Mucosa of rectum (tissue), 2 donors: ENCODE measurements at regions not wholly inside any gene's neighbourhood (a gene's known extent, or its start where the extent isn't known, plus 50 kb on each side); places are given as distances from the start of the nearest gene placed in this dataset.

Experiments
- H3K27ac ChIP-seq, 2 donors: one replicate each; pipeline ENCODE4 v1.7.0; 2013; ENCODE audit warnings: inconsistent platforms in 2 of 2, low read depth in 2 of 2, low read length in 2 of 2
- H3K27me3 ChIP-seq, 2 donors: one replicate each; pipeline ENCODE4 v1.7.0; 2013; ENCODE audit warnings: low read length in 2 of 2; ENCODE audit not compliant: control insufficient read depth in 2 of 2, insufficient read depth in 2 of 2
- H3K36me3 ChIP-seq, 2 donors: one replicate each; pipeline ENCODE4 v1.7.0; 2013; ENCODE audit warnings: low read length in 2 of 2; ENCODE audit not compliant: control insufficient read depth in 2 of 2, insufficient read depth in 2 of 2
- H3K4me1 ChIP-seq, 2 donors: one replicate each; pipeline ENCODE4 v1.7.0; 2013; ENCODE audit warnings: low read length in 2 of 2, mild to moderate bottlenecking in 1 of 2; ENCODE audit not compliant: control insufficient read depth in 2 of 2, insufficient read depth in 2 of 2
- H3K4me3 ChIP-seq, 2 donors: one replicate each; pipeline ENCODE4 v1.7.0; 2013; ENCODE audit warnings: low read length in 2 of 2
- H3K9ac ChIP-seq, 2 donors: one replicate each; pipeline ENCODE4 v1.7.0; 2013; ENCODE audit warnings: low read length in 2 of 2, low read depth in 1 of 2, mild to moderate bottlenecking in 1 of 2
- H3K9me3 ChIP-seq, 2 donors: one replicate each; pipeline ENCODE4 v1.7.0; 2013; ENCODE audit warnings: low read length in 2 of 2; ENCODE audit not compliant: control insufficient read depth in 2 of 2
- donor health status: healthy.
- donor health status: Normal muscosa, but diverticular disease.

- Histone ChIP-seq H3K9me3 (no peaks in the 10 kb centered on the region), H3K4me1 (no peaks in the 10 kb centered on the region), H3K36me3 (no peaks in the 10 kb centered on the region), H3K9ac (no peak overlapping the region), H3K27ac (no peak overlapping the region), H3K4me3 (no peak overlapping the region), H3K27me3 (no peaks in the 10 kb centered on the region)
Measured at GRCh38 chr2:204255526-204255925, 289.7 kb upstream of the PARD3B start.

DNA sequence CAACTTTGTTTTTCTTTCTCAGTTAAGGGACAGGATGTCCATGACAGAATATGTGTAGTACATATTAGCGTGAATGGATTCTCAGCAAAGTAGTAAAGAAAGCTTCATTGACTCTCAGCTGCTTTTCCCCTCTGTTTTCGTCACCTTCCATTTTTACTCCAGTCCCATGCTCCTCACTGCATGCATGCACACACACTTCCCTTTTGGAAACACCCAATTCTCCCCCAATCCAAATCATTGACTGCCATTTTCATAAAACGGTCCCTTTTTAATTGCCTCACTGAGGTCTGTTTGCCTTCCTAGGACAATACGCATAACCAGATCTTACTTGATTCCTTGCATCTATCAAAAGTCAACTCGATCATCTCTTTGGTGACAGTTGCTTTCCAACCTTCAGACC, 287.5 kb upstream of the PARD3B start:
- Histone ChIP-seq H3K27me3 (no peaks in the 10 kb centered on the region), H3K36me3 (no peaks in the 10 kb centered on the region), H3K4me3 (no peak overlapping the region), H3K4me1 (no peaks in the 10 kb centered on the region), H3K9ac (no peak overlapping the region), H3K9me3 (no peaks in the 10 kb centered on the region), H3K27ac (no peak overlapping the region)

GRCh38 chr2:204258890-204259289, 286.4 kb upstream of the PARD3B start:
- H3K9ac ChIP-seq: no peak overlapping the region

GRCh38 chr2:204260162-204260877, 285.0 kb upstream of the PARD3B start:
- H3K9ac ChIP-seq: no peak overlapping the region
- H3K9me3 ChIP-seq: no peaks in the 10 kb centered on the region
- H3K27me3 ChIP-seq: no peaks in the 10 kb centered on the region
- H3K27ac ChIP-seq: no peak overlapping the region
- H3K4me1 ChIP-seq: no peaks in the 10 kb centered on the region
- no peak overlapping the region for H3K4me3 ChIP-seq
- H3K36me3 ChIP-seq: no peaks in the 10 kb centered on the region

More at GRCh38 chr2:204258890-204259289, 286.4 kb upstream of the PARD3B start:
- no peak overlapping the region for H3K27ac ChIP-seq
- H3K4me3 ChIP-seq: no peak overlapping the region
- no peaks in the 10 kb centered on the region for H3K9me3 ChIP-seq
- no peaks in the 10 kb centered on the region for H3K36me3 ChIP-seq
- H3K4me1 ChIP-seq: no peaks in the 10 kb centered on the region
- no peaks in the 10 kb centered on the region for H3K27me3 ChIP-seq

DNA sequence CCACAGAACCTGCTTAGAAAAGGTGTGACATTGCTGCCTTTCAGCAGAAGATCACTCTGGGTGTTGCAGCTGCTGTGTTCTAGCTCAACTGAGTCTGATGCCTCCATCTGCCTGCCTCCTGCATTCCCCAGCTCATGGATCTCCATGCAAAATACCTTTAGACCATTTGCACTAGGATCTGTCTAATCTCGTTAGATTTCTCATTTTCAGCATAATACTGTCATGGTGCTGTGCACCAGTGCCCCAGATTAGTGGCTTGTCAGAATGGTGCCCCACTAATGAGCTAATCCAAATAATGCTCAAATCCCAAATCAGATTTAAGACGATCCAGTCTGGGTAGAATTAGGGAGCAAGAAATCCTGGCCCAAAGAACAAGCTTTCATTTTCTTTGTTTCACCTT, 284.4 kb upstream of the PARD3B start:
- no peak overlapping the region for H3K27ac ChIP-seq

DNA sequence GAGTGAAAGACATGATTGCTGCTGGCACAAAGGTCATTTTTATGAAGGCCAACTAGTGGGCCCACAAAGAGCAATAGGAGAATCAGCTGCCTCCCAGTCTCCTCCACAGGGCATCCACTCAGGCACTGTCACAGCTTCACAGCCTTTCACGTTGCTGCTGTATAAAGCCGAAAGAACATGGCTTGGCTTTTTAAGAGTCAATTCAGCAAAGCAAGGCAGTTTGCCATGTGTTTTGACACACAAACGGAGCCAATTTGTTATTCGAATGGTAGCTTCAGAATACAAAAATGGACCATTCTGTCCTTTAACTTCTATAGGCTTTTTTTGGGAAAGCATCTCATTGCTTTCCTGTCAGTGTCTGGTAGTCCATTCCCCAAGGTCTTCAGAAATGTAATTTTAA, 283.4 kb upstream of the PARD3B start:
- Histone ChIP-seq H3K9ac (no peak overlapping the region), H3K27me3 (no peaks in the 10 kb centered on the region), H3K4me3 (no peak overlapping the region), H3K27ac (no peak overlapping the region), H3K4me1 (no peaks in the 10 kb centered on the region), H3K9me3 (no peaks in the 10 kb centered on the region), H3K36me3 (no peaks in the 10 kb centered on the region)

More for the DNA sequence above, 284.4 kb upstream of the PARD3B start:
- H3K9me3 ChIP-seq: no peaks in the 10 kb centered on the region
- no peaks in the 10 kb centered on the region for H3K36me3 ChIP-seq
- H3K4me1 ChIP-seq: no peaks in the 10 kb centered on the region
- H3K27me3 ChIP-seq: no peaks in the 10 kb centered on the region
- no peak overlapping the region for H3K4me3 ChIP-seq
- no peak overlapping the region for H3K9ac ChIP-seq

GRCh38 chr2:204264085-204264553, 281.2 kb upstream of the PARD3B start:
- H3K4me1 ChIP-seq: no peaks in the 10 kb centered on the region

GRCh38 chr2:204264621-204265140, 280.6 kb upstream of the PARD3B start:
- Histone ChIP-seq H3K4me3 (no peak overlapping the region), H3K9me3 (no peaks in the 10 kb centered on the region), H3K27me3 (no peaks in the 10 kb centered on the region), H3K4me1 (no peaks in the 10 kb centered on the region), H3K27ac (no peak overlapping the region), H3K9ac (no peak overlapping the region), H3K36me3 (no peaks in the 10 kb centered on the region)

More at GRCh38 chr2:204264085-204264553, 281.2 kb upstream of the PARD3B start:
- Histone ChIP-seq H3K36me3 (no peaks in the 10 kb centered on the region), H3K9ac (no peak overlapping the region), H3K27me3 (no peaks in the 10 kb centered on the region), H3K4me3 (no peak overlapping the region), H3K27ac (no peak overlapping the region), H3K9me3 (no peaks in the 10 kb centered on the region)

DNA sequence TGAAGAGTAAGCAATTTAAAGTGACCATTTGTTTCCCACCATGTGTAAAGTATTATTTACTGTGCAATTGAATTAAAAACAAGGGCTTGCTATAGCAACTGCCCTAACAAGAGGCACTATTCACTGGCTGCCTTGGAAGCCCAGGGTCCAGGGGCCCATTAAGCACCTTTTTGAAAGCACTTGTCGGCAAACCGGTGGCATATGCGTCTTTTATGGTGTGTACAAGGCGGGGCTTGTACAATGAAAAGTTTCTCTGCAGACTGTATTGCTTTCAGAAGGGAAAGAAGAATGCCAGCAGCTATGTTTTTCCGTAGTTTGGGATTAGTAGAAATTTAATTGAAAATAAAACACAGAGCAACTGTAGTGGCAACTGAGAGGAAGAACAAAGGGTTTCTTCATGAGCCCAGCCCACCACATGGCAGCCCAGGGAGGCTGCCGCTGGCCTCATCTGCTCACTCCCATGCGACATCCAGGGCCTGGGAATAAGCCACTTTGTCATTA, 279.5 kb upstream of the PARD3B start:
- Histone ChIP-seq H3K36me3 (no peaks in the 10 kb centered on the region), H3K4me3 (no peak overlapping the region), H3K27me3 (no peaks in the 10 kb centered on the region), H3K9ac (no peak overlapping the region), H3K4me1 (no peaks in the 10 kb centered on the region), H3K27ac (no peak overlapping the region), H3K9me3 (no peaks in the 10 kb centered on the region)

DNA sequence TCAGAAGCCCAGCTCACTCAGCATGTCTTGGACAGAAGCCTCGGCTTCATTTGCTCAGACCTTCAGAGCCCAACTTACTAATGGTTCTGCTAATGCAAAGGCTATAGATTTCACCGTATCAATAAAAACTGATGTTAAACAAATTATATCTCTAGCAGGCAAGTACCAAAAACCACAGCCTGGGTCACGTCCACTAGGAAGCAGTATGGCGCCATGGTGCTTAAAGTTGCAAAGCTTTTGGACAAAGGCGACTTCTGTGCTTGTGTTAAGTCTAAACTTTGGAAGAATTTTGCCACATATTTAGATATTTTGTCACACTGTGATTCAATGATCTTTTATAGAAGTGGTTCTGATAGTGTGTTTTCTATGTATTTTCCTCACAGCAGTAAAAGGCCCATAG, 276.8 kb upstream of the PARD3B start:
- H3K9me3 ChIP-seq: no peaks in the 10 kb centered on the region
- H3K27me3 ChIP-seq: no peaks in the 10 kb centered on the region
- H3K4me1 ChIP-seq: no peaks in the 10 kb centered on the region
- no peak overlapping the region for H3K27ac ChIP-seq
- no peak overlapping the region for H3K9ac ChIP-seq
- H3K36me3 ChIP-seq: no peaks in the 10 kb centered on the region
- no peak overlapping the region for H3K4me3 ChIP-seq
